ENCODE measurements at regions not wholly inside any gene's neighbourhood (a gene's known extent, or its start where the extent isn't known, plus 50 kb on each side); places are given as distances from the start of the nearest gene placed in this dataset.
"Not testable (repeated sequence)": the region's sequence is repeated elsewhere in the genome, so short reads cannot be mapped to it uniquely, and the experiment has no call there.

DNA sequence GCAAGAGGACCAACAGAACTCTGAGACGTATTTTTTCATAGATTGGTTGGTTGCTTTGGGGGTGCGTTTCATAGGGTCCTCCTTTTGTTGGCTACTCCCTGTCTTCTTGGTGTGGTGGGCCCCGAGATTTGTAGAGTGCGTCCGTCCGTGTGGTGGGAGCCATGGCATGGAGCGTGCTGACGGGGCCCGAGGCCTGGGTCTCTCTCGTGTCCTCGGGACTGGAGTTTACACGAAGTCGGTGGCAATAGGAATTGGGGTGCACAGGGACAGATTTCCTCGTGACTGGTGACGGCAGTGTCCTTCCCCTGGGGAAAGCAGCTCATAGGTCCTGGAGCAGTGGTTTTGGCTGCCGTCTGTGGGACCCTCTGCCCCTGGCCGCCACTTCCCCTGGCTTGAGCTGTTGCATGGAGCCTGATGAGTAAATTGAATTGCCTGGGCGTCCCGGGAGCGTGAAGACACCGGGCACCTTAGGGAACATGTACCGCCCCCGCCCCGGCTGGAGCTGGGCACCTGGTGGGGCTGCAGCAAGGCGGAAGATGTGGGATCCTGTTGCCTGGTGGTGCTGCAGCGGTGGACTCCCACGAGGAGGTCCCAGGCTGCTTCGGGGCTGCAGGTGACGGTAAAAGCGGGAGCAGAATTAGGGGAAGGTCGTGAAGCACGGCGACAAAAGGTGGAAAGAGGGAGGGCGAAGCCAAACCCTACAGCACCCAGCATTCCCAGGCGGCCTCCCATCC is 153.7 kb upstream of the ALG10B start:
- H3K36me3 ChIP-seq (ENCODE audit: control insufficient read depth, insufficient read depth, low read length), result no peaks in the 10 kb centered on the region
- DNase-seq (ENCODE audit: low read depth) (no peak), FAIRE-seq (no peak)
- TF ChIP-seq, protein P1, sequence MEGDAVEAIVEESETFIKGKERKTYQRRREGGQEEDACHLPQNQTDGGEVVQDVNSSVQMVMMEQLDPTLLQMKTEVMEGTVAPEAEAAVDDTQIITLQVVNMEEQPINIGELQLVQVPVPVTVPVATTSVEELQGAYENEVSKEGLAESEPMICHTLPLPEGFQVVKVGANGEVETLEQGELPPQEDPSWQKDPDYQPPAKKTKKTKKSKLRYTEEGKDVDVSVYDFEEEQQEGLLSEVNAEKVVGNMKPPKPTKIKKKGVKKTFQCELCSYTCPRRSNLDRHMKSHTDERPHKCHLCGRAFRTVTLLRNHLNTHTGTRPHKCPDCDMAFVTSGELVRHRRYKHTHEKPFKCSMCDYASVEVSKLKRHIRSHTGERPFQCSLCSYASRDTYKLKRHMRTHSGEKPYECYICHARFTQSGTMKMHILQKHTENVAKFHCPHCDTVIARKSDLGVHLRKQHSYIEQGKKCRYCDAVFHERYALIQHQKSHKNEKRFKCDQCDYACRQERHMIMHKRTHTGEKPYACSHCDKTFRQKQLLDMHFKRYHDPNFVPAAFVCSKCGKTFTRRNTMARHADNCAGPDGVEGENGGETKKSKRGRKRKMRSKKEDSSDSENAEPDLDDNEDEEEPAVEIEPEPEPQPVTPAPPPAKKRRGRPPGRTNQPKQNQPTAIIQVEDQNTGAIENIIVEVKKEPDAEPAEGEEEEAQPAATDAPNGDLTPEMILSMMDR (IDR thresholded peaks at IDR 0.05; ENCODE audit: insufficient read depth, low read length, severe bottlenecking), result no peak
- no peaks in the 10 kb centered on the region for H3K27me3 ChIP-seq (ENCODE audit: control insufficient read depth, insufficient read depth, low read length)
- H3K4me3 ChIP-seq (ENCODE audit: low read depth, low read length), result no peak overlapping the region

DNA sequence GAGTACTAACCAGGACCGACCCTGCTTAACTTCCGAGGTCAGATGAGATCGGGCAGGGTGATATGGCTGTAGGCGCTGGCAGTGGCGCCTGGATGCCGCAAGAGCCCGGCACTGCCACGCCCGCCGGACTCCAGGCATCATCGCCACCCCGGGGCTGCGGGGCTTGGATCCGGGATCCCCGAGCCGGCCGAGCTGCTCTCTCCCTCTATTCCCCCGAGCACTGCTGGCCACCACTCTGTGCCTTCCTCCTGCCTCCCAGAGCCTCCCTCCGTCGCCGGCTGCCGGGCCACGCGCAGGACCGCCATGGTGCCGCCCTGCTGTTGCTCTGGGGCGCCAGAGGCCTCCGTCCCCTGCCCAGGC is 153.2 kb upstream of the ALG10B start:
- TF ChIP-seq, protein P1 (IDR thresholded peaks at IDR 0.05; ENCODE audit: insufficient read depth, low read length, severe bottlenecking), result no peak
- DNase-seq (ENCODE audit: low read depth) (no peak), FAIRE-seq (no peak)
- Histone ChIP-seq H3K4me3 (ENCODE audit: low read depth, low read length) (no peak overlapping the region), H3K36me3 (ENCODE audit: control insufficient read depth, insufficient read depth, low read length) (no peaks in the 10 kb centered on the region), H3K27me3 (ENCODE audit: control insufficient read depth, insufficient read depth, low read length) (no peaks in the 10 kb centered on the region)

DNA sequence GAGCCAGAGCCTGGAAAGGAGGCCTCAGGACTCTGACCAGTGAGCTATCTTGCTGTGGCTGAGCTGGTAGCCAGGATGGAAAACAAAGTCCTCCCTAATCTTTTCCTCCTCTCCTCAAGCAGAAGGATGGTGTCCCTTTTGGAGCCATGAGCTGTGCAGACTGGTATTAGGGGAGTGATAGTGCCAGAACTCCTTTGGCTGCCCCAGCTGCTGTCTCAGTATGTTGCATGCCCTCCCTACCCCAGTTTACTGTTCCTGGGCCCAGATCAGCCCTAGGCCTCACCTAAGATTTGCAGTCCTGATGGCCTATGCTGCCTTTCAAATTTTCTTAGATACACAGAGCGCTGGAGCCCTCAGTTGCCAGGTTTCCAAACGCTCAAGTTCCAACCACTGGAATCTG is 150.3 kb upstream of the ALG10B start:
- DNase-seq (ENCODE audit: low read depth), result no peak
- H3K27me3 ChIP-seq (ENCODE audit: control insufficient read depth, insufficient read depth, low read length), result no peaks in the 10 kb centered on the region
- H3K4me3 ChIP-seq (ENCODE audit: low read depth, low read length), result no peak overlapping the region
- TF ChIP-seq, protein P1 (IDR thresholded peaks at IDR 0.05; ENCODE audit: insufficient read depth, low read length, severe bottlenecking), result no peak
- peak; percentile 43 for FAIRE-seq
- H3K36me3 ChIP-seq (ENCODE audit: control insufficient read depth, insufficient read depth, low read length), result no peaks in the 10 kb centered on the region

DNA sequence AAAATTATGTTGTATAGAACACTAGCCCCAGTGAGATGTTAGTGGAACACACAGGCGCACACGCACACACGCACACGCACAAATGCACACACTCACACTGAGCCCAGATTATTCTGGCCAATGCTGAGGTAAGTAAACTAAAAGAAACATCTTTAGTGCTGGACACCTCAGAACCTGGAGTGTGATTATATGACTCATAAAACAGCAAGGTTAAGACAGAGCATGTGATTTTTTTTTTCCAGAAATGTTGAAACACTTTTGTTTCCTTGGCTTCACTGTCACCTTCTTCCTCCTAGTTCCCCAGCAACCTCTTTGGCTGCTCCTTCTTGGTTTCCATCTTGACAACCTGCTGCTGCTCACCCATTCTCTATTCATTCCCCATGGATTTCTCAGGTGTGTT is 141.0 kb upstream of the ALG10B start:
- FAIRE-seq (no peak), DNase-seq (ENCODE audit: low read depth) (peak; percentile 42)
- Histone ChIP-seq H3K4me3 (ENCODE audit: low read depth, low read length) (no peak overlapping the region), H3K27me3 (ENCODE audit: control insufficient read depth, insufficient read depth, low read length) (no peaks in the 10 kb centered on the region), H3K36me3 (ENCODE audit: control insufficient read depth, insufficient read depth, low read length) (no peaks in the 10 kb centered on the region)
- TF ChIP-seq, protein P1 (IDR thresholded peaks at IDR 0.05; ENCODE audit: insufficient read depth, low read length, severe bottlenecking), result no peak

DNA sequence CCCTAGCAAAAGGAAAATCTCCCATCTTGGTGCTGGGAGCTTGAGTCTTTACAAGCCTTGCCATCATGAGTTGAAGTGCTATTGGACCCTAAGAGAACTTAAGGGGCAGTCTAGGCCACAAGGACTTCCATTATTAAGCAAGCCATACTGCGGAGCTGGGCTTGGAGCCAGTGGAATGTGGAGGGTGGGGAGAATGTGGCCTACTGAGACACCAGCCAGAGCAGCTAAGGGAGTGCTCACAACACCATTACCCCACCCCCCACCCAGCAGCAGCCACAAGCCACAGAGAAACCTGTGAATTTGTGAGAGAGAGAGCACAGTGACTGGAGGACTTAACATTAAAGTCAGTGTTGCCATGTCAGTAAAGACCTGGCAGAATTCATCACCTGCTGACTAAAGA is 133.0 kb upstream of the ALG10B start:
- not testable (repeated sequence) for H3K27me3 ChIP-seq (ENCODE audit: control insufficient read depth, insufficient read depth, low read length); FAIRE-seq; H3K36me3 ChIP-seq (ENCODE audit: control insufficient read depth, insufficient read depth, low read length); H3K4me3 ChIP-seq (ENCODE audit: low read depth, low read length)
- DNase-seq (ENCODE audit: low read depth), result peak; percentile 10

- not testable (repeated sequence) for H3K4me3 ChIP-seq (ENCODE audit: low read depth, low read length); H3K27me3 ChIP-seq (ENCODE audit: control insufficient read depth, insufficient read depth, low read length); DNase-seq (ENCODE audit: low read depth); H3K36me3 ChIP-seq (ENCODE audit: control insufficient read depth, insufficient read depth, low read length); FAIRE-seq
These were observed 119.3 kb upstream of the ALG10B start for GRCh38 chr12:38197286-38197685.

Data from bronchial epithelial cell (primary cell).